GM12892 (cell line): ENCODE measurements at regions not wholly inside any gene's neighbourhood (a gene's known extent, or its start where the extent isn't known, plus 50 kb on each side); places are given as distances from the start of the nearest gene placed in this dataset.

ENCODE experiments used
- POLR2A ChIP-seq: IDR thresholded peaks from 2 replicates; pipeline ENCODE4 v1.6.1; 2011; ENCODE audit warnings: low read depth, low read length, control low read depth
- POLR2AphosphoS5 ChIP-seq: IDR thresholded peaks from 2 replicates; pipeline ENCODE4 v1.6.1; 2011; ENCODE audit warnings: low read depth, low read length, control low read depth

DNA sequence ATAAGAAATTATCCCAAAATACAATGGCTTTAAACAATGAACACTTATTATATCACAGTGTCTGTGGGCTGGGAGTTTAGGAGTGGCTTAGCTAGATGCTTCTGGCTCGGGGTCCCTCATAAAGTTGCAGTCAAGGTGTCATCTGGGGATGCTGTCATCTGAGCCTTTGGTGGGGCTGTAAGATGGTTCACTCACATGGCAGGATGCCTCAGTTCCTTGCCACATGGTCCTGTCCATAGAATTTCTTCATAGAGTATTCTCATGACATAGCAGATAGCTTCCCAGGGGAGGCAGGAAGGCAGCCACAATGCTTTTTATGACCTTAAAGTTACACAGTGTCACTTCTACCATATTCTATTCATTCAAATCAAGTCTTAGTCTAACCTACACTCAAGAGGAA, 51.2 kb upstream of the HMHB1 start:
- TF ChIP-seq POLR2A: no peak
- TF ChIP-seq POLR2AphosphoS5: no peak
